ENCODE measurements at regions not wholly inside any gene's neighbourhood (a gene's known extent, or its start where the extent isn't known, plus 50 kb on each side); places are given as distances from the start of the nearest gene placed in this dataset.

GRCh38 chr1:191699343-191699742 lies 458.9 kb upstream of the RGS18 start:
- Histone ChIP-seq H3K27me3 (no peaks in the 10 kb centered on the region), H3K79me2 (no peaks in the 10 kb centered on the region), H2AFZ (no peak overlapping the region), H3K4me1 (ENCODE audit: insufficient read depth) (no peaks in the 10 kb centered on the region), H3K27ac (no peak overlapping the region), H3K9me2 (replicated peaks; ENCODE audit: insufficient read depth) (no peaks in the 10 kb centered on the region), H3K4me3 (no peak overlapping the region), H3K9me3 (ENCODE audit: low read depth) (no peaks in the 10 kb centered on the region), H3K36me3 (replicated peaks; ENCODE audit: insufficient read depth, low read depth) (no peaks in the 10 kb centered on the region), H4K20me1 (ENCODE audit: insufficient read depth, poor library complexity, severe bottlenecking) (no peaks in the 10 kb centered on the region), H3K4me2 (no peak overlapping the region)
- TF ChIP-seq CTCF (IDR thresholded peaks at IDR 0.05; ENCODE audit: poor library complexity) (no peak), EZH2 (IDR thresholded peaks at IDR 0.05; ENCODE audit: borderline replicate concordance) (no peak), EZH2phosphoT487 (IDR thresholded peaks at IDR 0.05; ENCODE audit: low read depth, severe bottlenecking, unreplicated experiment) (no peak)
- WGBS (ENCODE audit: low lambda C conversion rate, missing lambda C conversion rate), result 79% methylated on average over 1 of the region's 1 CpG
- DNase-seq (ENCODE audit: low spot score), result no peak

GRCh38 chr1:191700922-191701321 lies 457.3 kb upstream of the RGS18 start:
- Histone ChIP-seq H3K79me2 (no peaks in the 10 kb centered on the region), H4K20me1 (ENCODE audit: insufficient read depth, poor library complexity, severe bottlenecking) (no peaks in the 10 kb centered on the region), H3K4me3 (no peak overlapping the region), H3K36me3 (replicated peaks; ENCODE audit: insufficient read depth, low read depth) (no peaks in the 10 kb centered on the region), H2AFZ (no peak overlapping the region), H3K9me3 (ENCODE audit: low read depth) (no peaks in the 10 kb centered on the region), H3K4me1 (ENCODE audit: insufficient read depth) (no peaks in the 10 kb centered on the region), H3K27me3 (no peaks in the 10 kb centered on the region), H3K27ac (no peak overlapping the region), H3K4me2 (no peak overlapping the region), H3K9me2 (replicated peaks; ENCODE audit: insufficient read depth) (no peaks in the 10 kb centered on the region)
- no peak for DNase-seq (ENCODE audit: low spot score)
- 90% methylated on average over 3 of the region's 3 CpGs for WGBS (ENCODE audit: low lambda C conversion rate, missing lambda C conversion rate)
- TF ChIP-seq EZH2 (IDR thresholded peaks at IDR 0.05; ENCODE audit: borderline replicate concordance) (no peak), CTCF (IDR thresholded peaks at IDR 0.05; ENCODE audit: poor library complexity) (no peak), EZH2phosphoT487 (IDR thresholded peaks at IDR 0.05; ENCODE audit: low read depth, severe bottlenecking, unreplicated experiment) (no peak)

- no peak for DNase-seq (ENCODE audit: low spot score)
- Histone ChIP-seq H3K4me1 (ENCODE audit: insufficient read depth) (no peaks in the 10 kb centered on the region), H4K20me1 (ENCODE audit: insufficient read depth, poor library complexity, severe bottlenecking) (no peaks in the 10 kb centered on the region), H3K9me2 (replicated peaks; ENCODE audit: insufficient read depth) (no peaks in the 10 kb centered on the region), H3K36me3 (replicated peaks; ENCODE audit: insufficient read depth, low read depth) (no peaks in the 10 kb centered on the region), H2AFZ (no peak overlapping the region), H3K27ac (no peak overlapping the region), H3K27me3 (no peaks in the 10 kb centered on the region), H3K4me2 (no peak overlapping the region), H3K4me3 (no peak overlapping the region), H3K79me2 (no peaks in the 10 kb centered on the region), H3K9me3 (ENCODE audit: low read depth) (no peaks in the 10 kb centered on the region)
- WGBS (ENCODE audit: low lambda C conversion rate, missing lambda C conversion rate), result 70% methylated on average over 2 of the region's 2 CpGs
- TF ChIP-seq EZH2phosphoT487 (IDR thresholded peaks at IDR 0.05; ENCODE audit: low read depth, severe bottlenecking, unreplicated experiment), result no peak
- no peak for TF ChIP-seq CTCF (IDR thresholded peaks at IDR 0.05; ENCODE audit: poor library complexity)
- TF ChIP-seq EZH2 (IDR thresholded peaks at IDR 0.05; ENCODE audit: borderline replicate concordance), result no peak
Observed at GRCh38 chr1:191702124-191702523, 456.1 kb upstream of the RGS18 start.

GRCh38 chr1:191707288-191707687 lies 451.0 kb upstream of the RGS18 start:
- Histone ChIP-seq H3K9me2 (replicated peaks; ENCODE audit: insufficient read depth) (no peaks in the 10 kb centered on the region), H3K9me3 (ENCODE audit: low read depth) (no peaks in the 10 kb centered on the region), H3K79me2 (no peaks in the 10 kb centered on the region), H2AFZ (no peak overlapping the region), H3K4me3 (no peak overlapping the region), H3K27ac (no peak overlapping the region), H3K4me2 (no peak overlapping the region), H4K20me1 (ENCODE audit: insufficient read depth, poor library complexity, severe bottlenecking) (no peaks in the 10 kb centered on the region), H3K36me3 (replicated peaks; ENCODE audit: insufficient read depth, low read depth) (no peaks in the 10 kb centered on the region), H3K4me1 (ENCODE audit: insufficient read depth) (no peaks in the 10 kb centered on the region), H3K27me3 (no peaks in the 10 kb centered on the region)
- DNase-seq (ENCODE audit: low spot score), result no peak
- WGBS (ENCODE audit: low lambda C conversion rate, missing lambda C conversion rate), result 88% methylated on average over 2 of the region's 2 CpGs
- TF ChIP-seq EZH2phosphoT487 (IDR thresholded peaks at IDR 0.05; ENCODE audit: low read depth, severe bottlenecking, unreplicated experiment), result no peak
- no peak for TF ChIP-seq EZH2 (IDR thresholded peaks at IDR 0.05; ENCODE audit: borderline replicate concordance)
- TF ChIP-seq CTCF (IDR thresholded peaks at IDR 0.05; ENCODE audit: poor library complexity), result no peak
